Activated T-cell treated with anti-CD3 and anti-CD28 coated beads, Interleukin-2, amount 50 U/mL, for 24 hours (primary cell): ENCODE measurements at regions not wholly inside any gene's neighbourhood (a gene's known extent, or its start where the extent isn't known, plus 50 kb on each side); places are given as distances from the start of the nearest gene placed in this dataset.

Experiments
- DNase-seq: peaks from one replicate; pipeline ENCODE4 v3.0.0-alpha.2; 2020
- H3K27ac Mint-ChIP-seq: 2 replicates; pipeline ENCODE4 v1.8.0; 2020; ENCODE audit warnings: mild to moderate bottlenecking, mixed read lengths
- H3K27me3 Mint-ChIP-seq: 2 replicates; pipeline ENCODE4 v1.8.0; 2020; ENCODE audit warnings: mixed read lengths
- H3K36me3 Mint-ChIP-seq: 2 replicates; pipeline ENCODE4 v1.8.0; 2020; ENCODE audit warnings: low read depth, mixed read lengths
- H3K4me1 Mint-ChIP-seq: 2 replicates; pipeline ENCODE4 v1.8.0; 2020; ENCODE audit warnings: low read depth, mixed read lengths
- H3K4me3 Mint-ChIP-seq: 2 replicates; pipeline ENCODE4 v1.8.0; 2020; ENCODE audit warnings: mild to moderate bottlenecking, moderate library complexity, mixed read lengths
- H3K9me3 Mint-ChIP-seq: 2 replicates; pipeline ENCODE4 v1.8.0; 2020; ENCODE audit warnings: mixed read lengths

GRCh38 chr2:64704161-64704560, 50.4 kb upstream of the SERTAD2 start:
- no peaks in the 10 kb centered on the region for H3K36me3 Mint-ChIP-seq
- H3K27me3 Mint-ChIP-seq: no peaks in the 10 kb centered on the region
- H3K9me3 Mint-ChIP-seq: peaks cover 4% of the 10 kb centered on the region
- no peak overlapping the region for H3K4me3 Mint-ChIP-seq
- H3K27ac Mint-ChIP-seq: no peak overlapping the region
- peaks cover 39% of the 10 kb centered on the region for H3K4me1 Mint-ChIP-seq
- no peak for DNase-seq

GRCh38 chr2:64704996-64705395, 51.3 kb upstream of the SERTAD2 start:
- Mint-ChIP-seq H3K4me3 (no peak overlapping the region), H3K9me3 (peaks cover under 1% of the 10 kb centered on the region), H3K36me3 (no peaks in the 10 kb centered on the region), H3K27me3 (no peaks in the 10 kb centered on the region), H3K27ac (no peak overlapping the region), H3K4me1 (peaks cover 31% of the 10 kb centered on the region)
- no peak for DNase-seq

- H3K36me3 Mint-ChIP-seq: no peaks in the 10 kb centered on the region
- no peak for DNase-seq
- no peaks in the 10 kb centered on the region for H3K27me3 Mint-ChIP-seq
- no peak overlapping the region for H3K4me3 Mint-ChIP-seq
- no peaks in the 10 kb centered on the region for H3K9me3 Mint-ChIP-seq
- H3K27ac Mint-ChIP-seq: no peak overlapping the region
- H3K4me1 Mint-ChIP-seq: peaks cover 31% of the 10 kb centered on the region
Measured at GRCh38 chr2:64707276-64707675, 53.6 kb upstream of the SERTAD2 start.

GRCh38 chr2:64708829-64709228, 55.1 kb upstream of the SERTAD2 start:
- H3K9me3 Mint-ChIP-seq: no peaks in the 10 kb centered on the region
- H3K27ac Mint-ChIP-seq: no peak overlapping the region
- no peak overlapping the region for H3K4me3 Mint-ChIP-seq
- H3K36me3 Mint-ChIP-seq: no peaks in the 10 kb centered on the region
- DNase-seq: no peak
- peaks cover 30% of the 10 kb centered on the region for H3K4me1 Mint-ChIP-seq
- no peaks in the 10 kb centered on the region for H3K27me3 Mint-ChIP-seq

GRCh38 chr2:64711252-64711800, 57.6 kb upstream of the SERTAD2 start:
- Mint-ChIP-seq H3K9me3 (no peaks in the 10 kb centered on the region), H3K4me3 (peak overlapping the region; percentile 20), H3K27ac (peak overlapping the region; percentile 58), H3K4me1 (peaks cover 18% of the 10 kb centered on the region), H3K36me3 (no peaks in the 10 kb centered on the region), H3K27me3 (no peaks in the 10 kb centered on the region)
- no peak for DNase-seq

- peaks cover 20% of the 10 kb centered on the region for H3K4me1 Mint-ChIP-seq
- H3K9me3 Mint-ChIP-seq: no peaks in the 10 kb centered on the region
- H3K27me3 Mint-ChIP-seq: no peaks in the 10 kb centered on the region
- no peak overlapping the region for H3K4me3 Mint-ChIP-seq
- no peaks in the 10 kb centered on the region for H3K36me3 Mint-ChIP-seq
- no peak overlapping the region for H3K27ac Mint-ChIP-seq
- no peak for DNase-seq
Measured at GRCh38 chr2:64713686-64714085, 60.0 kb upstream of the SERTAD2 start.

GRCh38 chr2:64716569-64716968, 62.9 kb upstream of the SERTAD2 start:
- Mint-ChIP-seq H3K27me3 (no peaks in the 10 kb centered on the region), H3K27ac (no peak overlapping the region), H3K4me1 (peaks cover 15% of the 10 kb centered on the region), H3K4me3 (no peak overlapping the region), H3K9me3 (no peaks in the 10 kb centered on the region), H3K36me3 (no peaks in the 10 kb centered on the region)
- DNase-seq: no peak

- Mint-ChIP-seq H3K27ac (no peak overlapping the region), H3K36me3 (no peaks in the 10 kb centered on the region), H3K4me3 (no peak overlapping the region), H3K4me1 (peaks cover 10% of the 10 kb centered on the region), H3K9me3 (no peaks in the 10 kb centered on the region), H3K27me3 (no peaks in the 10 kb centered on the region)
- DNase-seq: no peak
Measured at GRCh38 chr2:64718250-64718885, 64.7 kb upstream of the SERTAD2 start.

- Mint-ChIP-seq H3K4me3 (no peak overlapping the region), H3K36me3 (no peaks in the 10 kb centered on the region), H3K27me3 (no peaks in the 10 kb centered on the region), H3K27ac (no peak overlapping the region), H3K4me1 (peaks cover 15% of the 10 kb centered on the region), H3K9me3 (no peaks in the 10 kb centered on the region)
- DNase-seq: no peak
Measured at GRCh38 chr2:64720535-64721319, 67.0 kb upstream of the SERTAD2 start.

GRCh38 chr2:64721320-64721623, 67.6 kb upstream of the SERTAD2 start:
- Mint-ChIP-seq H3K27me3 (no peaks in the 10 kb centered on the region), H3K27ac (no peak overlapping the region), H3K36me3 (no peaks in the 10 kb centered on the region), H3K4me3 (no peak overlapping the region), H3K4me1 (peaks cover 17% of the 10 kb centered on the region), H3K9me3 (no peaks in the 10 kb centered on the region)
- no peak for DNase-seq

- DNase-seq: no peak
- H3K4me1 Mint-ChIP-seq: peaks cover 29% of the 10 kb centered on the region
- H3K9me3 Mint-ChIP-seq: no peaks in the 10 kb centered on the region
- H3K4me3 Mint-ChIP-seq: no peak overlapping the region
- H3K36me3 Mint-ChIP-seq: no peaks in the 10 kb centered on the region
- H3K27ac Mint-ChIP-seq: no peak overlapping the region
- no peaks in the 10 kb centered on the region for H3K27me3 Mint-ChIP-seq
Measured at GRCh38 chr2:64722291-64723044, 68.8 kb upstream of the SERTAD2 start.

GRCh38 chr2:64727013-64727767, 73.5 kb upstream of the SERTAD2 start:
- Mint-ChIP-seq H3K27me3 (no peaks in the 10 kb centered on the region), H3K4me3 (peak overlapping the region; percentile 37), H3K36me3 (no peaks in the 10 kb centered on the region), H3K27ac (peak overlapping the region; percentile 79), H3K4me1 (peaks cover 59% of the 10 kb centered on the region), H3K9me3 (no peaks in the 10 kb centered on the region)
- DNase-seq: no peak

GRCh38 chr2:64727843-64728463, 74.2 kb upstream of the SERTAD2 start:
- no peaks in the 10 kb centered on the region for H3K36me3 Mint-ChIP-seq
- peaks cover 59% of the 10 kb centered on the region for H3K4me1 Mint-ChIP-seq
- peak overlapping the region; percentile 79 for H3K27ac Mint-ChIP-seq
- no peak overlapping the region for H3K4me3 Mint-ChIP-seq
- no peaks in the 10 kb centered on the region for H3K27me3 Mint-ChIP-seq
- DNase-seq: no peak
- no peaks in the 10 kb centered on the region for H3K9me3 Mint-ChIP-seq
